ENCODE measurements at regions not wholly inside any gene's neighbourhood (a gene's known extent, or its start where the extent isn't known, plus 50 kb on each side); places are given as distances from the start of the nearest gene placed in this dataset.

- ChIA-PET POLR2A (no interaction called here), CTCF (no interaction called here)
- TF ChIP-seq SIN3A (IDR thresholded peaks at IDR 0.05; ENCODE audit: borderline replicate concordance, insufficient read depth, low read depth, low read length) (no peak), CTCF (IDR thresholded peaks at IDR 0.05) (no peak), REST (IDR thresholded peaks at IDR 0.05; ENCODE audit: insufficient read depth in 1 of 2, low read depth in 2 of 2, low read length in 1 of 2) (no peak), POLR2AphosphoS5 (IDR thresholded peaks at IDR 0.05; ENCODE audit: low read depth, low read length) (no peak), TCF7L2 (IDR thresholded peaks at IDR 0.05; ENCODE audit: low read depth, low read length) (no peak)
- H3K4me3 ChIP-seq (ENCODE audit: low read depth in 2 of 2, low read length in 2 of 2) = no peak overlapping the region
- BruUV-seq (replicated peaks) = no TSS peak
- no peak for ATAC-seq
- no peak for DNase-seq (ENCODE audit: low read depth, low spot score)
- H3K27me3 ChIP-seq (ENCODE audit: control insufficient read depth, insufficient read depth, low read length) = no peaks in the 10 kb centered on the region
- in situ Hi-C loops (cut with HindIII; ENCODE audit: low pct_unique_long_range_greater_than_20kb, low sequenced_read_pairs) = no loop called here
- no peaks in the 10 kb centered on the region for H3K9me3 ChIP-seq (ENCODE audit: control insufficient read depth, insufficient read depth, low read depth, low read length)
- intact Hi-C loops (cut with micrococcal nuclease; ENCODE audit: unreplicated experiment) = no loop called here
- H3K4me1 ChIP-seq (ENCODE audit: control insufficient read depth, insufficient read depth, low read length) = peaks cover 5% of the 10 kb centered on the region; the same call in 1 of the 2 replicates
- H3K36me3 ChIP-seq (ENCODE audit: control insufficient read depth, insufficient read depth, low read length) = no peaks in the 10 kb centered on the region
- H3K27ac ChIP-seq (ENCODE audit: low read length) = no peak overlapping the region
Observed at GRCh38 chr6:4327841-4328240, 192.5 kb upstream of the ECI2 start.

GRCh38 chr6:4324746-4325145 lies 189.4 kb upstream of the ECI2 start:
- CTCF ChIA-PET = no interaction called here
- no peak overlapping the region for H3K27ac ChIP-seq (ENCODE audit: low read length)
- intact Hi-C loops (cut with micrococcal nuclease; ENCODE audit: unreplicated experiment) = no loop called here
- peaks cover 22% of the 10 kb centered on the region for H3K4me1 ChIP-seq (ENCODE audit: control insufficient read depth, insufficient read depth, low read length)
- DNase-seq (ENCODE audit: low read depth, low spot score) (no peak), ATAC-seq (no peak)
- no peaks in the 10 kb centered on the region for H3K9me3 ChIP-seq (ENCODE audit: control insufficient read depth, insufficient read depth, low read depth, low read length)
- BruUV-seq (replicated peaks) = no TSS peak
- no peaks in the 10 kb centered on the region for H3K36me3 ChIP-seq (ENCODE audit: control insufficient read depth, insufficient read depth, low read length)
- no peaks in the 10 kb centered on the region for H3K27me3 ChIP-seq (ENCODE audit: control insufficient read depth, insufficient read depth, low read length)
- POLR2A ChIA-PET = no interaction called here
- no peak for TF ChIP-seq POLR2AphosphoS5 (IDR thresholded peaks at IDR 0.05; ENCODE audit: low read depth, low read length)
- no peak overlapping the region for H3K4me3 ChIP-seq (ENCODE audit: low read depth in 2 of 2, low read length in 2 of 2)
- in situ Hi-C loops (cut with HindIII; ENCODE audit: low pct_unique_long_range_greater_than_20kb, low sequenced_read_pairs) = no loop called here

GRCh38 chr6:4323322-4323721 lies 187.9 kb upstream of the ECI2 start:
- in situ Hi-C loops (cut with HindIII; ENCODE audit: low pct_unique_long_range_greater_than_20kb, low sequenced_read_pairs) (no loop called here), intact Hi-C loops (cut with micrococcal nuclease; ENCODE audit: unreplicated experiment) (no loop called here)
- ATAC-seq (no peak), DNase-seq (ENCODE audit: low read depth, low spot score) (no peak)
- no peak overlapping the region for H3K4me3 ChIP-seq (ENCODE audit: low read depth in 2 of 2, low read length in 2 of 2)
- no peaks in the 10 kb centered on the region for H3K9me3 ChIP-seq (ENCODE audit: control insufficient read depth, insufficient read depth, low read depth, low read length)
- BruUV-seq (replicated peaks) = no TSS peak
- peak overlapping the region; percentile 57; the same call in 1 of the 2 replicates for H3K27ac ChIP-seq (ENCODE audit: low read length)
- H3K27me3 ChIP-seq (ENCODE audit: control insufficient read depth, insufficient read depth, low read length) = no peaks in the 10 kb centered on the region
- CTCF ChIA-PET = no interaction called here
- peaks cover 24% of the 10 kb centered on the region for H3K4me1 ChIP-seq (ENCODE audit: control insufficient read depth, insufficient read depth, low read length)
- H3K36me3 ChIP-seq (ENCODE audit: control insufficient read depth, insufficient read depth, low read length) = no peaks in the 10 kb centered on the region
- TF ChIP-seq CTCF (IDR thresholded peaks at IDR 0.05) (no peak), SIN3A (IDR thresholded peaks at IDR 0.05; ENCODE audit: borderline replicate concordance, insufficient read depth, low read depth, low read length) (no peak), TCF7L2 (IDR thresholded peaks at IDR 0.05; ENCODE audit: low read depth, low read length) (no peak), REST (IDR thresholded peaks at IDR 0.05; ENCODE audit: insufficient read depth in 1 of 2, low read depth in 2 of 2, low read length in 1 of 2) (no peak), POLR2AphosphoS5 (IDR thresholded peaks at IDR 0.05; ENCODE audit: low read depth, low read length) (no peak)
- POLR2A ChIA-PET = no interaction called here

Data from Panc1 (cell line).